Bone marrow (tissue), 2 donors: ENCODE measurements at regions not wholly inside any gene's neighbourhood (a gene's known extent, or its start where the extent isn't known, plus 50 kb on each side); places are given as distances from the start of the nearest gene placed in this dataset.

Experiments used
- DNase-seq, 2 donors: peaks; one replicate each; lab custom pipeline; 2025; lab: John Stamatoyannopoulos, UW

- no peak for DNase-seq
Measured at GRCh38 chr22:27537501-27537900, 264.1 kb downstream of the MN1 start.

GRCh38 chr22:27538666-27539065, 262.9 kb downstream of the MN1 start:
- DNase-seq = no peak

- DNase-seq = no peak
Measured at GRCh38 chr22:27540247-27540646, 261.3 kb downstream of the MN1 start.

GRCh38 chr22:27540656-27541396, 260.7 kb downstream of the MN1 start:
- no peak for DNase-seq

- no peak for DNase-seq
Measured at GRCh38 chr22:27541836-27542235, 259.7 kb downstream of the MN1 start.

GRCh38 chr22:27542602-27543001, 259.0 kb downstream of the MN1 start:
- no peak for DNase-seq

GRCh38 chr22:27543460-27543859, 258.1 kb downstream of the MN1 start:
- no peak for DNase-seq

- no peak for DNase-seq
Measured at GRCh38 chr22:27545085-27545484, 256.5 kb downstream of the MN1 start.

- no peak for DNase-seq
Measured at GRCh38 chr22:27546157-27546935, 255.2 kb downstream of the MN1 start.

- DNase-seq = no peak
Measured at GRCh38 chr22:27551402-27551801, 250.2 kb downstream of the MN1 start.

- DNase-seq = no peak
Measured at GRCh38 chr22:27552176-27552575, 249.4 kb downstream of the MN1 start.

GRCh38 chr22:27552863-27553262, 248.7 kb downstream of the MN1 start:
- DNase-seq = no peak

- no peak for DNase-seq
Measured at GRCh38 chr22:27554106-27554811, 247.3 kb downstream of the MN1 start.

- no peak for DNase-seq
Measured at GRCh38 chr22:27554841-27555456, 246.6 kb downstream of the MN1 start.

- no peak for DNase-seq
Measured at GRCh38 chr22:27556371-27556770, 245.2 kb downstream of the MN1 start.

- DNase-seq = no peak
Measured at GRCh38 chr22:27557286-27558008, 244.1 kb downstream of the MN1 start.

- no peak for DNase-seq
Measured at GRCh38 chr22:27558658-27559371, 242.7 kb downstream of the MN1 start.

- DNase-seq = no peak
Measured at GRCh38 chr22:27560781-27561180, 240.8 kb downstream of the MN1 start.

GRCh38 chr22:27561286-27561904, 240.2 kb downstream of the MN1 start:
- DNase-seq = no peak

- DNase-seq = no peak
Measured at GRCh38 chr22:27564806-27565205, 236.8 kb downstream of the MN1 start.

- no peak for DNase-seq
Measured at GRCh38 chr22:27566602-27567001, 235.0 kb downstream of the MN1 start.
